ENCODE measurements at regions not wholly inside any gene's neighbourhood (a gene's known extent, or its start where the extent isn't known, plus 50 kb on each side); places are given as distances from the start of the nearest gene placed in this dataset.

- no peak for TF ChIP-seq CTCF (IDR thresholded peaks at IDR 0.05; ENCODE audit: unreplicated experiment)
- no peak overlapping the region for H3K27ac Mint-ChIP-seq
- H3K9me3 Mint-ChIP-seq, result peaks cover 6% of the 10 kb centered on the region
- H3K4me1 Mint-ChIP-seq, result no peaks in the 10 kb centered on the region
- no peak for DNase-seq (ENCODE audit: low spot score in 2 of 2, unreplicated experiment in 2 of 2)
- no peak overlapping the region for H3K4me3 Mint-ChIP-seq
- H3K27me3 Mint-ChIP-seq (ENCODE audit: low read depth), result peaks cover 5% of the 10 kb centered on the region
- no peaks in the 10 kb centered on the region for H3K36me3 Mint-ChIP-seq
Observed at GRCh38 chr14:30345511-30345910, 213.4 kb upstream of the G2E3 start.

GRCh38 chr14:30348445-30348844 is 210.5 kb upstream of the G2E3 start:
- no peaks in the 10 kb centered on the region for H3K4me1 Mint-ChIP-seq
- no peak overlapping the region for H3K27ac Mint-ChIP-seq
- no peak overlapping the region for H3K4me3 Mint-ChIP-seq
- no peak for DNase-seq (ENCODE audit: low spot score in 2 of 2, unreplicated experiment in 2 of 2)
- H3K27me3 Mint-ChIP-seq (ENCODE audit: low read depth), result peaks cover 2% of the 10 kb centered on the region
- no peak for TF ChIP-seq CTCF (IDR thresholded peaks at IDR 0.05; ENCODE audit: unreplicated experiment)
- no peaks in the 10 kb centered on the region for H3K36me3 Mint-ChIP-seq
- peaks cover 6% of the 10 kb centered on the region for H3K9me3 Mint-ChIP-seq

GRCh38 chr14:30349520-30349919 is 209.4 kb upstream of the G2E3 start:
- Mint-ChIP-seq H3K27me3 (ENCODE audit: low read depth) (no peaks in the 10 kb centered on the region), H3K36me3 (no peaks in the 10 kb centered on the region), H3K4me1 (no peaks in the 10 kb centered on the region), H3K27ac (no peak overlapping the region), H3K4me3 (no peak overlapping the region), H3K9me3 (peaks cover 6% of the 10 kb centered on the region)
- DNase-seq (ENCODE audit: low spot score in 2 of 2, unreplicated experiment in 2 of 2), result no peak
- no peak for TF ChIP-seq CTCF (IDR thresholded peaks at IDR 0.05; ENCODE audit: unreplicated experiment)

- Mint-ChIP-seq H3K4me3 (no peak overlapping the region), H3K9me3 (peaks cover under 1% of the 10 kb centered on the region), H3K4me1 (no peaks in the 10 kb centered on the region), H3K27me3 (ENCODE audit: low read depth) (peaks cover 5% of the 10 kb centered on the region), H3K27ac (no peak overlapping the region), H3K36me3 (no peaks in the 10 kb centered on the region)
- no peak for TF ChIP-seq CTCF (IDR thresholded peaks at IDR 0.05; ENCODE audit: unreplicated experiment)
- DNase-seq (ENCODE audit: low spot score in 2 of 2, unreplicated experiment in 2 of 2), result no peak
Observed at GRCh38 chr14:30354439-30354838, 204.5 kb upstream of the G2E3 start.

- Mint-ChIP-seq H3K9me3 (peaks cover 4% of the 10 kb centered on the region), H3K27me3 (ENCODE audit: low read depth) (peaks cover 5% of the 10 kb centered on the region), H3K4me3 (no peak overlapping the region), H3K4me1 (no peaks in the 10 kb centered on the region), H3K36me3 (no peaks in the 10 kb centered on the region), H3K27ac (no peak overlapping the region)
- no peak for DNase-seq (ENCODE audit: low spot score in 2 of 2, unreplicated experiment in 2 of 2)
- no peak for TF ChIP-seq CTCF (IDR thresholded peaks at IDR 0.05; ENCODE audit: unreplicated experiment)
Observed at GRCh38 chr14:30355431-30355913, 203.5 kb upstream of the G2E3 start.
